ENCODE measurements at regions not wholly inside any gene's neighbourhood (a gene's known extent, or its start where the extent isn't known, plus 50 kb on each side); places are given as distances from the start of the nearest gene placed in this dataset.

GRCh38 chr3:135751991-135752390 lies 213.5 kb upstream of the PPP2R3A start:
- H3K36me3 ChIP-seq = no peaks in the 10 kb centered on the region
- WGBS, 2 donors (ENCODE audit: low coverage in 1 of 2) = 70 to 100% methylated on average over 2 to 4 of the region's 4 CpGs
- intact Hi-C loops (cut with DNase I; ENCODE audit: low total_unique reads) = no loop called here
- in situ Hi-C loops (cut with MboI; ENCODE audit: low pct_ligation_motif_present in 1 of 4, low pct_unique_long_range_greater_than_20kb in 1 of 4, low sequenced_read_pairs in 3 of 4) = no loop called here
- no peak overlapping the region for H3K27ac ChIP-seq
- H3K9me3 ChIP-seq = no peaks in the 10 kb centered on the region
- no peaks in the 10 kb centered on the region for H3K27me3 ChIP-seq
- H3K4me3 ChIP-seq = no peak overlapping the region
- DNase-seq = no peak
- no peaks in the 10 kb centered on the region for H3K4me1 ChIP-seq
- TF ChIP-seq POLR2A (IDR thresholded peaks at IDR 0.05) (no peak), CTCF (IDR thresholded peaks at IDR 0.05) (no peak), POLR2AphosphoS5 (IDR thresholded peaks at IDR 0.05) (no peak), EP300 (IDR thresholded peaks at IDR 0.05; ENCODE audit: low read depth) (no peak)

GRCh38 chr3:135752851-135753250 lies 212.7 kb upstream of the PPP2R3A start:
- TF ChIP-seq EP300 (IDR thresholded peaks at IDR 0.05; ENCODE audit: low read depth) = no peak
- no peak for TF ChIP-seq CTCF (IDR thresholded peaks at IDR 0.05)
- TF ChIP-seq POLR2AphosphoS5 (IDR thresholded peaks at IDR 0.05) = no peak
- TF ChIP-seq POLR2A (IDR thresholded peaks at IDR 0.05) = no peak
- no peak for DNase-seq
- H3K4me1 ChIP-seq = no peaks in the 10 kb centered on the region
- H3K36me3 ChIP-seq = no peaks in the 10 kb centered on the region
- no peak overlapping the region for H3K27ac ChIP-seq
- in situ Hi-C loops (cut with MboI; ENCODE audit: low pct_ligation_motif_present in 1 of 4, low pct_unique_long_range_greater_than_20kb in 1 of 4, low sequenced_read_pairs in 3 of 4) = no loop called here
- H3K9me3 ChIP-seq = no peaks in the 10 kb centered on the region
- H3K4me3 ChIP-seq = no peak overlapping the region
- intact Hi-C loops (cut with DNase I; ENCODE audit: low total_unique reads) = no loop called here
- 50 to 61% methylated on average over 2 of the region's 2 CpGs for WGBS, 2 donors (ENCODE audit: low coverage in 1 of 2)
- no peaks in the 10 kb centered on the region for H3K27me3 ChIP-seq

- Histone ChIP-seq H3K27ac (no peak overlapping the region), H3K4me3 (no peak overlapping the region), H3K9me3 (no peaks in the 10 kb centered on the region), H3K36me3 (no peaks in the 10 kb centered on the region), H3K4me1 (no peaks in the 10 kb centered on the region), H3K27me3 (no peaks in the 10 kb centered on the region)
- in situ Hi-C loops (cut with MboI; ENCODE audit: low pct_ligation_motif_present in 1 of 4, low pct_unique_long_range_greater_than_20kb in 1 of 4, low sequenced_read_pairs in 3 of 4) (no loop called here), intact Hi-C loops (cut with DNase I; ENCODE audit: low total_unique reads) (no loop called here)
- 87 to 95% methylated on average over 7 of the region's 7 CpGs for WGBS, 2 donors (ENCODE audit: low coverage in 1 of 2)
- TF ChIP-seq POLR2A (IDR thresholded peaks at IDR 0.05) (no peak), CTCF (IDR thresholded peaks at IDR 0.05) (no peak), EP300 (IDR thresholded peaks at IDR 0.05; ENCODE audit: low read depth) (no peak), POLR2AphosphoS5 (IDR thresholded peaks at IDR 0.05) (no peak)
- no peak for DNase-seq
Measured at GRCh38 chr3:135753506-135753905, 212.0 kb upstream of the PPP2R3A start.

- Histone ChIP-seq H3K36me3 (no peaks in the 10 kb centered on the region), H3K4me3 (no peak overlapping the region), H3K27me3 (no peaks in the 10 kb centered on the region), H3K27ac (no peak overlapping the region), H3K4me1 (no peaks in the 10 kb centered on the region), H3K9me3 (no peaks in the 10 kb centered on the region)
- WGBS, 2 donors (ENCODE audit: low coverage in 1 of 2) = 47% methylated on average over 2 of the region's 2 CpGs
- in situ Hi-C loops (cut with MboI; ENCODE audit: low pct_ligation_motif_present in 1 of 4, low pct_unique_long_range_greater_than_20kb in 1 of 4, low sequenced_read_pairs in 3 of 4) (no loop called here), intact Hi-C loops (cut with DNase I; ENCODE audit: low total_unique reads) (no loop called here)
- DNase-seq = no peak
- no peak for TF ChIP-seq CTCF (IDR thresholded peaks at IDR 0.05)
- no peak for TF ChIP-seq EP300 (IDR thresholded peaks at IDR 0.05; ENCODE audit: low read depth)
- TF ChIP-seq POLR2AphosphoS5 (IDR thresholded peaks at IDR 0.05) = no peak
- TF ChIP-seq POLR2A (IDR thresholded peaks at IDR 0.05) = no peak
Measured at GRCh38 chr3:135755330-135756105, 210.0 kb upstream of the PPP2R3A start.
